Suprapubic skin (tissue), 4 donors: ENCODE measurements at regions not wholly inside any gene's neighbourhood (a gene's known extent, or its start where the extent isn't known, plus 50 kb on each side); places are given as distances from the start of the nearest gene placed in this dataset.
A peak's percentile ranks its signal among the peaks of the same experiment; 100 is the strongest.

ENCODE experiments used
- DNase-seq, 2 donors: peaks; one replicate each; pipeline ENCODE4 v3.0.0-alpha.2; 2019; ENCODE audit warnings: low spot score in 2 of 2
- H3K27ac ChIP-seq: fragments of 200-600 bp; sonication (generic); one replicate; pipeline ENCODE4 v1.5.1; 2019
- H3K27me3 ChIP-seq: fragments of 200-600 bp; sonication (generic); one replicate; pipeline ENCODE4 v1.5.1; 2019
- H3K36me3 ChIP-seq: fragments of 200-600 bp; sonication (generic); one replicate; pipeline ENCODE4 v1.5.1; 2019
- H3K4me1 ChIP-seq: fragments of 200-600 bp; sonication (generic); one replicate; pipeline ENCODE4 v1.5.1; 2019
- H3K4me3 ChIP-seq: fragments of 200-600 bp; sonication (generic); one replicate; pipeline ENCODE4 v1.5.1; 2019; ENCODE audit warnings: mild to moderate bottlenecking
- H3K9me3 ChIP-seq: fragments of 200-600 bp; sonication (generic); one replicate; pipeline ENCODE4 v1.5.1; 2019
- EP300 ChIP-seq: sonication (generic); formaldehyde crosslinking; IDR thresholded peaks from one replicate; pipeline ENCODE4 v1.6.1; 2017; ENCODE audit warnings: antibody characterized with exemption
- POLR2A ChIP-seq, 2 donors: fragments of 450-650 bp; IDR thresholded peaks; one replicate each; pipeline ENCODE4 v1.6.1; 2017; ENCODE audit warnings: antibody characterized with exemption in 2 of 2, mild to moderate bottlenecking in 2 of 2, moderate library complexity in 2 of 2
- POLR2AphosphoS5 ChIP-seq, 3 donors: sonication (generic); formaldehyde crosslinking; IDR thresholded peaks; one replicate each; pipeline ENCODE4 v1.6.1; 2017; ENCODE audit warnings: antibody characterized with exemption in 3 of 3
- WGBS: methylation state at CpG from one replicate; pipeline ENCODE4 v1.1.5; 2018; 5-methylcytosine and 5-hydroxymethylcytosine counted together
- TF ChIP-seq, protein P1 (sequence below), 2 donors: fragments of 200-600 bp in 1 of 2; fragments of 450-650 bp in 1 of 2; sonication (generic) in 1 of 2; IDR thresholded peaks; one replicate each; pipeline ENCODE4 v1.5.1; 2016 to 2019; ENCODE audit warnings: antibody characterized with exemption in 2 of 2, mild to moderate bottlenecking in 1 of 2, moderate library complexity in 1 of 2

DNA sequence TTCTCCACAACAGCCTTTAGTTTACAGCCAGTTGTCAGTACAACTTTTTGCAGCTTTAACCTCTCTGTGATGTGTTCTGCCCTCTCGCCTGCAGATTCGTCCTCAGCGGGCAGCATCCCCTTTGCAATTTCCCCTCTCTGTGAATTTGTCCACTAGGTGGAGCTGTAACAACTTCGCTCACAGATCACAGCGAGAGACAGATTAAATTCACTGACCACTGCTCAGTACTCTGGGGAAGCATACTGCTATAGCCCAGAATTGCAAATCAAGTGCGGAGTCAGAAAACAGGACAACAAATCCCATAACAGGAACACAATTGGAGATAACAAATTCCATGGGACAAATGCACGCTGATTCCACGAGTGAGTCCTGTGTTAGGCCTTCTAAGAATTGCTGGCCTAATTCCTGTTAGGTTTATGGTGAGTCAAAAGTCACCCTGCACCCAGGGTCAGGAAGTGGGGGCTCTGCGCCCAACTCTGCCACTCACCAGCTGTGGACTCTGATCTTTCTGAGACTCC lies 2124.9 kb downstream of the MAT2B start:
- 30% methylated on average over 9 of the region's 9 CpGs for WGBS
- TF ChIP-seq, protein P1, sequence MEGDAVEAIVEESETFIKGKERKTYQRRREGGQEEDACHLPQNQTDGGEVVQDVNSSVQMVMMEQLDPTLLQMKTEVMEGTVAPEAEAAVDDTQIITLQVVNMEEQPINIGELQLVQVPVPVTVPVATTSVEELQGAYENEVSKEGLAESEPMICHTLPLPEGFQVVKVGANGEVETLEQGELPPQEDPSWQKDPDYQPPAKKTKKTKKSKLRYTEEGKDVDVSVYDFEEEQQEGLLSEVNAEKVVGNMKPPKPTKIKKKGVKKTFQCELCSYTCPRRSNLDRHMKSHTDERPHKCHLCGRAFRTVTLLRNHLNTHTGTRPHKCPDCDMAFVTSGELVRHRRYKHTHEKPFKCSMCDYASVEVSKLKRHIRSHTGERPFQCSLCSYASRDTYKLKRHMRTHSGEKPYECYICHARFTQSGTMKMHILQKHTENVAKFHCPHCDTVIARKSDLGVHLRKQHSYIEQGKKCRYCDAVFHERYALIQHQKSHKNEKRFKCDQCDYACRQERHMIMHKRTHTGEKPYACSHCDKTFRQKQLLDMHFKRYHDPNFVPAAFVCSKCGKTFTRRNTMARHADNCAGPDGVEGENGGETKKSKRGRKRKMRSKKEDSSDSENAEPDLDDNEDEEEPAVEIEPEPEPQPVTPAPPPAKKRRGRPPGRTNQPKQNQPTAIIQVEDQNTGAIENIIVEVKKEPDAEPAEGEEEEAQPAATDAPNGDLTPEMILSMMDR (IDR thresholded peaks at IDR 0.05) = peak in 1 of 2 donors; percentile 67
- no peak for TF ChIP-seq POLR2AphosphoS5 (IDR thresholded peaks at IDR 0.05)
- no peak for TF ChIP-seq EP300
- H3K4me1 ChIP-seq = no peaks in the 10 kb centered on the region
- no peak overlapping the region for H3K4me3 ChIP-seq
- no peak for DNase-seq
- H3K27ac ChIP-seq = no peak overlapping the region
- H3K9me3 ChIP-seq = no peaks in the 10 kb centered on the region
- H3K27me3 ChIP-seq = no peaks in the 10 kb centered on the region
- no peaks in the 10 kb centered on the region for H3K36me3 ChIP-seq

DNA sequence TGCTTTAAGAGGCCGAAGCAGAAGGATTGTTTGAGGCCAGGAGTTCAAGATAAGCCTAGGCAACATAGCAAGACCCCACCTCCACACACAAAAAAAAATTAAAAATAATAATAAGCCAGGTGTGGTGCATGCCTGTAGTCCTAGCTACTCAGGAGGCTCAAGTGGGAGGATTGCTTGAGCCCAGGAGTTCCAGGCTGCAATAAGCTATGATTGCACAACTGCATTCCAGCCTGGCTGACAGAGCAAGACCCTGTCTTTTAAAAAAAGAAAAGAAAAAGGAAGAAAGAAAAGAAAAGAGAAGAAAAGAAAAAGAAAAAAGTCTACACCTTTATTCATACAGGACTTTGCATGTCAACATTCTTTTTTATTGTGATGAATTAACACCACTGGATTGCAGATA lies 2125.8 kb downstream of the MAT2B start:
- WGBS = 45% methylated on average over 1 of the region's 1 CpG
- Histone ChIP-seq H3K27me3 (no peaks in the 10 kb centered on the region), H3K27ac (no peak overlapping the region), H3K4me3 (no peak overlapping the region), H3K36me3 (no peaks in the 10 kb centered on the region), H3K9me3 (no peaks in the 10 kb centered on the region), H3K4me1 (no peaks in the 10 kb centered on the region)
- no peak for DNase-seq
- TF ChIP-seq EP300 (no peak), POLR2A (IDR thresholded peaks at IDR 0.05) (no peak), POLR2AphosphoS5 (IDR thresholded peaks at IDR 0.05) (no peak)
- TF ChIP-seq, protein P1 (IDR thresholded peaks at IDR 0.05) = no peak

DNA sequence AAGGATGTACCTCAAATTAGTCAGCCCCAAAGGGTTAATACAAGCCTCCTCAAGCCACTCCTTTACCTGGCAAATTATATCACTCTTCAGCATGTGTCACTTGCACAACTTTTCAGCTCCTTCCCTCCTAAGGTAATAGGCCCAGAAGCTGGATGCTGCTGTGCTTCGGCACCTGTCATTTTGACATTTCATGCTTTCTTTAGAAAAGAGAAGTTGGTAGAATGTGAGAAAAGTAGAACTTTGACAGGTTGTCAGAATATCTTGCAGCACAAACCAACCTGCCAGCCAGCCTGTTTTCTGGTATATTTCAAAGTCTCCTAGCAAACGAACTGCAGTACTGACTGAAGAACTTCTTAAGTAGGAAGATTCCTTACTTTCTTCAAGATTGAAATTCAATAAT lies 2136.9 kb downstream of the MAT2B start:
- H3K27ac ChIP-seq = no peak overlapping the region
- 64% methylated on average over 2 of the region's 2 CpGs for WGBS
- H3K36me3 ChIP-seq = no peaks in the 10 kb centered on the region
- H3K4me1 ChIP-seq = no peaks in the 10 kb centered on the region
- DNase-seq = no peak
- no peak overlapping the region for H3K4me3 ChIP-seq
- no peak for TF ChIP-seq EP300
- TF ChIP-seq POLR2A (IDR thresholded peaks at IDR 0.05) = no peak
- TF ChIP-seq, protein P1 (IDR thresholded peaks at IDR 0.05) = no peak
- TF ChIP-seq POLR2AphosphoS5 (IDR thresholded peaks at IDR 0.05) = no peak
- no peaks in the 10 kb centered on the region for H3K9me3 ChIP-seq
- H3K27me3 ChIP-seq = no peaks in the 10 kb centered on the region

DNA sequence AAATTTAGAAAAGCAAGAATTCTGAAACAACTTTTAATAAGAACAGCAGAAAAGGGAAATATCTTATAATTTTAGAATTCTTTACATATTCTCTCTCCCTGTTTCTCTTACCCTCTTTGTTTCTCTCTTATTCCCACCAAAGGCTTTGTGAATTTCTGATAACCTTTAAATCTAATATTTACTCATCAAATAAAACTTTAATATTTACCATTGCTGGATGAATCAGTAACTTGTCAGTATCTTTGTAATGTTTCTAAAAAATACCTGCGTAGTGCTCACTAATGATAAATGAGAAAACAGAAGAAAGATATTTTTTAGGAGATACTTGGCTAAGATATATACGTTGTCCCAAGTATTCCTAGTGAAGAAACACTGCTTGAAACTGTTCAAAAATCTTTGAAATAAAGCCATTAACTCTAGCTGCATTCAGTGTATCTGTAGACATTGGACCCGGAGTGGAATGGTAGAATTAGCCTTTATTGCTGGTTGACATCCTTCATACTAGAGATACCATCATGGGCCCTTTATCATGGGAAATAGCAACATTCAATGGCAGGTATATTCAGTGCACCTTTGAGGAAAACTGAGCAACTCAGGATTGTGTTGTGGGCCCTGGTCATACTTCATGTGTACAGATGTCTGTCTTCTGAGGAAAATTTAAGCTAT lies 2160.4 kb downstream of the MAT2B start:
- 90% methylated on average over 3 of the region's 3 CpGs for WGBS
- Histone ChIP-seq H3K36me3 (no peaks in the 10 kb centered on the region), H3K4me1 (no peaks in the 10 kb centered on the region), H3K9me3 (no peaks in the 10 kb centered on the region), H3K27ac (no peak overlapping the region), H3K27me3 (no peaks in the 10 kb centered on the region), H3K4me3 (no peak overlapping the region)
- TF ChIP-seq EP300 (no peak), POLR2AphosphoS5 (IDR thresholded peaks at IDR 0.05) (no peak), POLR2A (IDR thresholded peaks at IDR 0.05) (no peak)
- TF ChIP-seq, protein P1 (IDR thresholded peaks at IDR 0.05) = no peak
- DNase-seq = no peak

DNA sequence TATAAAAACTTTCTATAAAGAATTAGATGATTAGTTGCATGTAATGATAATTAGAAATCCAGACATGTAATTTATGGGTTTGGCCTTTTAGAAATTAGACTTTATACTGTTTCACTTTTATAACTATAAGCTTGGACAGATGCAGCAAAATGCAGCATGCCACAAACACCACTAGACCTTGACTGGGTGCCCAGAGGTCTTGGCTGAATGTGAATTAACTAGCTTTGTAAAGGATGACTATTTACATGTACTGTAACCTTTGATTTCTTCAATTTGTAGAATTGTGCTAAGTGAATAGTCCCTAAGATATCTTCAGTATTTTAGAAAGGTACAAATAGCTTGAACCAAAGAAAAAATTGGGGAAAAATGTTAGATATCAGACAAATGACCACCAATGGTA lies 2168.1 kb downstream of the MAT2B start:
- Histone ChIP-seq H3K4me1 (no peaks in the 10 kb centered on the region), H3K9me3 (no peaks in the 10 kb centered on the region), H3K4me3 (no peak overlapping the region), H3K36me3 (no peaks in the 10 kb centered on the region), H3K27ac (no peak overlapping the region), H3K27me3 (no peaks in the 10 kb centered on the region)
- TF ChIP-seq POLR2AphosphoS5 (IDR thresholded peaks at IDR 0.05) (no peak), EP300 (no peak), POLR2A (IDR thresholded peaks at IDR 0.05) (no peak)
- TF ChIP-seq, protein P1 (IDR thresholded peaks at IDR 0.05) = no peak
- no peak for DNase-seq
